SK-N-SH (cell line): ENCODE measurements at regions not wholly inside any gene's neighbourhood (a gene's known extent, or its start where the extent isn't known, plus 50 kb on each side); places are given as distances from the start of the nearest gene placed in this dataset.

Source experiments
- CHD2 ChIP-seq: fragments of 150-350 bp; IDR thresholded peaks from 2 replicates; pipeline ENCODE4 v1.6.1; 2018; ENCODE audit warnings: low read length; ENCODE audit not compliant: partially characterized antibody
- CTCF ChIP-seq: fragments of 200-600 bp; sonication (generic); IDR thresholded peaks from 2 replicates; pipeline ENCODE4 v1.6.1; 2017; ENCODE audit warnings: antibody characterized with exemption, mild to moderate bottlenecking, moderate library complexity
- EP300 ChIP-seq, 2 experiments: IDR thresholded peaks; 2 replicates each; pipeline versions ENCODE4 v1.4.0 to v1.6.1; 2012; ENCODE audit warnings: borderline replicate concordance in 1 of 2, low read depth in 1 of 2, low read length in 1 of 2
- EZH2phosphoT487 ChIP-seq: fragments of 200-600 bp; sonication (generic); IDR thresholded peaks from 2 replicates; pipeline ENCODE4 v1.6.1; 2017; ENCODE audit warnings: low read depth, mixed run types, mild to moderate bottlenecking, antibody characterized with exemption, moderate library complexity, borderline replicate concordance
- GATA2 ChIP-seq: sonication (generic); formaldehyde crosslinking; IDR thresholded peaks from 2 replicates; pipeline ENCODE4 v1.5.0; 2020; ENCODE audit warnings: mild to moderate bottlenecking, missing genetic modification reagents
- MAX ChIP-seq: IDR thresholded peaks from 2 replicates; pipeline ENCODE4 v1.4.0; 2012; ENCODE audit warnings: low read depth
- POLR2AphosphoS5 ChIP-seq: IDR thresholded peaks from 2 replicates; pipeline ENCODE4 v1.6.1; 2012; ENCODE audit warnings: low read depth, low read length
- RAD21 ChIP-seq: IDR thresholded peaks from 2 replicates; pipeline ENCODE4 v1.6.1; 2012; ENCODE audit warnings: mild to moderate bottlenecking, low read length
- REST ChIP-seq: IDR thresholded peaks from 2 replicates; pipeline ENCODE4 v1.6.1; 2012; ENCODE audit warnings: mild to moderate bottlenecking, low read depth, low read length, moderate library complexity
- RFX5 ChIP-seq: IDR thresholded peaks from 2 replicates; pipeline ENCODE4 v1.6.1; 2012; ENCODE audit warnings: mild to moderate bottlenecking, improper control_type of control experiment, low read length
- TAF1 ChIP-seq: IDR thresholded peaks from 2 replicates; pipeline ENCODE4 v1.6.1; 2012; ENCODE audit warnings: low read depth, mild to moderate bottlenecking, low read length, moderate library complexity, borderline replicate concordance

GRCh38 chr7:46259947-46260346 lies 338.9 kb upstream of the IGFBP3 start:
- TF ChIP-seq POLR2AphosphoS5: no peak
- no peak for TF ChIP-seq TAF1
- TF ChIP-seq CTCF: no peak
- TF ChIP-seq GATA2 (CRISPR knock-in tag): no peak
- no peak for TF ChIP-seq MAX
- TF ChIP-seq REST: no peak
- TF ChIP-seq EZH2phosphoT487: no peak
- TF ChIP-seq RFX5: no peak
- no peak for TF ChIP-seq EP300 (IDR thresholded peaks at IDR 0.05; ENCODE audit: borderline replicate concordance in 1 of 2, low read depth in 1 of 2, low read length in 1 of 2)
- no peak for TF ChIP-seq RAD21
- TF ChIP-seq CHD2: no peak
